Hindlimb muscle (tissue), 1 donor: ENCODE measurements at regions not wholly inside any gene's neighbourhood (a gene's known extent, or its start where the extent isn't known, plus 50 kb on each side); places are given as distances from the start of the nearest gene placed in this dataset.

Experiments used
- DNase-seq: peaks from one replicate; pipeline ENCODE4 v3.0.0-alpha.2; 2013

- no peak for DNase-seq
Observed at GRCh38 chr2:193627187-193627926, 1432.6 kb upstream of the TMEFF2 start.

- DNase-seq, result no peak
Observed at GRCh38 chr2:193608451-193608850, 1413.7 kb upstream of the TMEFF2 start.

DNA sequence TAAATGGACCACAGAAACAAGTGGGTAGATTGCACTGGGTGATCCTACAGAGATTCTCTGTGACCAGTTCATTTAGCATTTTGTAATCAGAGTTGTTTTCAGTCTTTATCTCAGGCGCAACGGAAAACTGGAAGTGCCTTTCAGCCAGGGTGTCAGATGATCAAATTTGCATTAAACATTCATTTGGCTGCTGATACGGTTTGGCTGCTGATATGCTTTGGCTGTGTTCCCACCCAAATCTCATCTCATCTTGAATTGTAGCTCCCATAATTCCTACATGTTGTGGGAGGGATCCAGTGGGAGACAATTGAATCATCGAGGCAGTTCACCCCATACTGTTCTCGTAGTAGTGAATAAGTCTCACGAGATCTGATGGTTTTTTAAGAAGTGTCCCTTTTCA, 1396.1 kb upstream of the TMEFF2 start:
- no peak for DNase-seq

GRCh38 chr2:193584522-193584938, 1389.8 kb upstream of the TMEFF2 start:
- DNase-seq, result no peak

DNA sequence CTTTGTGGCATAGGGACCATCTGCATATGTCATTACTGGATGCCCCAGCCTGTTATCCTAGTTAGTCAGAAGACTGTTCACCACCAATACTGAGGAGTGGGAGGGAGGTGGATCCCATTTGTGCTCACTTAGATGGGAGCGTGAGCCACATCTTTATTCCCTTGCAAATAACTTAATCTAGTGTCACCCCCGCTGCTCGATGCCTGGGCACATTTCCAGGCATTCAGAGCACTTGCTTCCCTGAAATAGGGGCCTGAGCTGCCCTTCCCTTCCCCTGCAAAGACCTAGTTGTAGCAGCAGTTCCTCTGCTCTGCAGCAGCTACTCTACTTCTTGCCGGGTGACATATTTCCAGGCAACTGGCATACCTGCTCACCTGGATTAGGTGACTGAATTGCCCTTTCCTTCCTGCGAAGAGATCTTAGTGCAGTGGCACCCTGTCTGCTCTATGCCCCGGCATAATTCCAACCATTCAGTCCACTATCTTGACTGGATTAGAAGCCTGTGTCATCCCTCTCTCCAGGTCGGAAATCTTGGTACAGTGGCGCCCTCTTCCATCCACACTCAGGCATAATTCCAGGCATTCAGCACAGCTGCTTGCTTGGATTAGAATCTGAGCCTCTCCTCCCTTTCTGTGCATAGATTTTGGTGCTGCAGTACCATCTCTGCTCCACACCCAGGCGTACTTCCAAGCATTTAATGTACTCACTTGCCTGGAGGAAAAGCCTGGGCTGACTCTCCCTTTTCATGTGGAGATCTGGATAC, 1389.1 kb upstream of the TMEFF2 start:
- DNase-seq, result no peak

- no peak for DNase-seq
Observed at GRCh38 chr2:193581807-193582206, 1387.1 kb upstream of the TMEFF2 start.

DNA sequence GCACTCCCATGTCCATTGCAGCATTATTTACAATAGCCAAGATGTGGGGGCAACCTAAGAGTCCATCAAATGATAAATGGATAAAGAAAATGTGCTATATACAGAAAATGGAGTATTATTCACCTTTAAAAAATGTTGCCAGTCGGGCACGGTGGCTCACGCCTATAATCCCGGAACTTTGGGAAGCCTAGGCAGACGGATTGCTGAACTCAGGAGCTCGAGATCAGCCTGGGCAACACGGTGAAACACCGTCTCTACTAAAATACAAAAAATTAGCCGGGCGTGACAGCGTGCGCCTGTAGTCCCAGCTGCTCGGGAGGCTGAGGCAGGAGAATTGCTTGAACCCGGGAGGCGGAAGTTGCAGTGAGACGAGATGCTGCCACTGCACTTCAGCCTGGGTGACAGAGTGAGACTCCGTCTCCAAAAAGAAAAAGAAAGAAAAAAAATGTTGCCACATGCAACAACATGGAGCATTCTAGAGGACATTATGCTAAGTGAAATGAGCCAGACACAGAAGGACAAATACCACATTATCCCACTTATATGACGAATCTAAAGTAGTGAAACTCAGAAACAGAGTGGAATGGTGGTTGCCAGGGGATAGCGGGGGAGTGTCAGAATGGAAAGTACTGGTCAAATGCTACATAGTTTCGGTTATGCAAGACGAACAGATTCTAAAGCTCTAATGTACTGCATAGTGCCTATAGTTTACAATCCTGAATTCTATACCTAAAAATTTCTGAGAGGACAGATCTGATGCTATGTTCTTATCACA, 1385.6 kb upstream of the TMEFF2 start:
- DNase-seq, result no peak

- DNase-seq, result no peak
Observed at GRCh38 chr2:193566886-193567285, 1372.2 kb upstream of the TMEFF2 start.

GRCh38 chr2:193566276-193566675, 1371.5 kb upstream of the TMEFF2 start:
- no peak for DNase-seq

DNA sequence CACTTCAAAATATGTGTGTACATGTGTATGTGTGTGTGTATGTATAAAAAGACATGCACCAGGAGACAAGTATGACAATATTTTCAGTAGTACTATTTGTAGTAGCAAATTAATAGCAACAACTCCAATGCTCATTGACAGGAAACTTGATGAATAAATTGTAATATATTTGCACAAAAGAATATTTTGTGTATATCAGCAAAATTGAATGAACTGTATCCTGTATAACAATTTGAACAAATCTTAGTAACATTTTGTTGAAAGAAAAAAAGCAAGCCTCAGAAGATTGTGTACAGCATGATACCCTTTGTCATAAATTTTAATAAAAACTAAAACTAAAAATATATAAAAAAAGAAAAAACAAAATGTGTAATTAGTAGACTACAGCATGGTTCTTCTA, 1367.3 kb upstream of the TMEFF2 start:
- DNase-seq, result no peak

GRCh38 chr2:193561054-193561453, 1366.3 kb upstream of the TMEFF2 start:
- DNase-seq, result no peak

DNA sequence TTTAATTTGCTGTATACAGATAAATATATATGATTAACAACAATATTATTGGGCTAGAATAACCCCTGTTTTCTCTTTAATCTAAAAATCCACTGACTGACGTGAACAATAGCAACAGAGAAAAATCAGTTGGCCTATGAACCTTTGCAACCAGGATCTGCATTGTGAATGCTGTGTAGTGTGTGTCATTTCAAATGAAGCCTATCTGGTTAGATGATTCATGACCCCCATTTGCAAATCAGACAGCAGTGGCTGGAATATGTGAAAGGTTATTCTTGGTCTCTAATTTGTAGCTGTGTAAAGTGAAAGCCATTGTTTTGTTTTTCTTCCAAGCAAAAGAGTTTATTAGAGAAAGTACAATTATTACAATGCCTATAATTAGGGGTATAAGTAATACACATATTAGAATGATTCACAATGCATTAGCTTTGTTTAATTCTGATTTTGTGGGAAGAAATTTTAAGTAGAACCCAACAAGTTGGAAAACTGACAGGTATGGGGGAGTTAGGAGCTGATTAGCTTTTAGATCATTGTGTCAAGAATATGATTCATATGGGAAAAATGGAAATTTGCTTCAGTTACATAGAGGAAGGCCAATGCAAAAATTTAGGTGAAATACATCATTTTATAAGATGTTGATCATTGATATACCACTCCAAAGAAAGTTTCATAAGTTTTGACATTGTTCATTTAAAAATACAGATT, 1362.2 kb upstream of the TMEFF2 start:
- no peak for DNase-seq

DNA sequence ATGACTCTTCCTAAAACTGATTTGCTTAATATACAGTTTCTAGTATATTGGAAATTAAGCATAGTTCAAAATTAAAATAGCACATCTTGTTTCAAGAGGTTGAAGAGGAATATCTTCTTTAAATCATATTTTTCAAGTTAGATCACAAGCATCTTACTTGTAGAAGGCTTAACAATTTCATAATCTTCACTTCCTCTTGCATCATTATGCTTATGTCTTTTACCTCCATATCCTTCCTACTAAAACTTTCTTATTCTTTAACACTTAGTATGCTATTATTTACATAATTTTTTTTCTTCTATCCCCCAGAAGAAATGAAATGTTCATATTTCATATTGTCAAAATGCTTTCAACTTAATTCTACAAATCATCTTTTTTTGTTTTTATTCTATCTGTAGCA, 1354.9 kb upstream of the TMEFF2 start:
- no peak for DNase-seq

- no peak for DNase-seq
Observed at GRCh38 chr2:193542762-193543161, 1348.0 kb upstream of the TMEFF2 start.

GRCh38 chr2:193539188-193539587, 1344.5 kb upstream of the TMEFF2 start:
- DNase-seq, result no peak

DNA sequence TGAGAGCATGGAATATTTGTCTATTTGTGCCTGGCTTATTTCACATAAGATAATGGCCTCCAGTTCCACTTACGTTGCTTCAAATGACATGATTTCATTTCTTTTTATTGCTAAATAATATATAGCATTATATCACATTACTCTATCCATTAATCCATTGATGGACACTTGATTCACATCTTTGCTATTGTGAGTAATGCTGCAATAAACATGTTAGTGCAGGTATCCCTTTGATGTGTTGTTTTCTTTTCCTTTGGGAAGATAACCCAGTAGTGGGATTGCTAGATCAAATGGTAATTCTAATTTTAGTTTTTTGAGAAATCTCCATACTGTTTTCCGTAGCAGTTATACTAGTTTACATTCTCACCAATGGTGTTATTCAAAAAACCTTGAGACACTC, 1343.3 kb upstream of the TMEFF2 start:
- DNase-seq, result no peak

- DNase-seq, result no peak
Observed at GRCh38 chr2:193537531-193537930, 1342.8 kb upstream of the TMEFF2 start.

DNA sequence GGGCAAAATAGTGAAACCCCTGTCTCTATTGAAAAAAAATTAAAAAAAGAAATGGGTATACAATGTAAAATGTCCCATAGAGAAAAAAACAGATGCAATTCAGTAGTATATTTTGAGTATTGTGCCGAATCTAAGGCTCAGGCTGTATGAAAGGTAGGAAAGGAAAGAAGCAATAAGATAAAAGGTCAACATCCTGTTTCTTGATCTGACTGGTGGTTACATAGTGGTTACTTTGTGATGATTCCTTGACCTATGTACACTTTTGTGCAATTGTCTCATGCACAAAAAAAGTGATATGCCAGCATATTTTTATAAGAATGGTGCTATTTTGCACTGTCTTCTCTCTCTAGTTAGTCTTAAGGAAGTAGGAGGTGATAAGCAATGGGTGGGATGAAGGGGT, 1333.7 kb upstream of the TMEFF2 start:
- no peak for DNase-seq

GRCh38 chr2:193527146-193527545, 1332.4 kb upstream of the TMEFF2 start:
- DNase-seq, result no peak

DNA sequence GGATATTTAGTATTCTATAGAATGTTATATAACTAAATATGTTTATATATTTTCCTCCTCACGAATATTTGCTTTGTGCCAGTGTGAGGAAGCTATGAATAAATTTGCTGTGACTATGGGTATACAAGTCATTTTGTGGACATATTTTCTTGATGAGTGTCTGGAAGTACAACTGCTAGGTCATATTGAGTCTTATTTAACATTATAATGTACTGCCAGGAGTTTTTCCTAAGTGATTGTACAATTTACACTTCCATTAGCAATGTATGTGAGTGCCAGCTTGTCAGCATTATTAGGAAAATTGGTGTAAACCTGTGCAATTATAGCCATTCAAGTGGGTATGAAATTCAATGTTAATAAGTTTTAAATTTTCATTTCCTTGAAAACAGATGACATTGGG, 1328.9 kb upstream of the TMEFF2 start:
- DNase-seq, result no peak

GRCh38 chr2:193521523-193521922, 1326.8 kb upstream of the TMEFF2 start:
- no peak for DNase-seq

GRCh38 chr2:193520709-193521458, 1326.2 kb upstream of the TMEFF2 start:
- no peak for DNase-seq
